Lung (tissue), 11 donors: ENCODE measurements at regions not wholly inside any gene's neighbourhood (a gene's known extent, or its start where the extent isn't known, plus 50 kb on each side); places are given as distances from the start of the nearest gene placed in this dataset.

Experiments
- ATAC-seq: fragments of 200-7000 bp; cut with Tn5 transposase; one replicate; pipeline ENCODE4 v1.9.1; 2020; ENCODE audit warnings: moderate number of reproducible peaks; ENCODE audit not compliant: insufficient read depth, low FRiP score
- DNase-seq, 3 donors: peaks; one replicate each; pipeline ENCODE4 v3.0.0-alpha.2; 2013 to 2017
- H3K27ac ChIP-seq, 2 donors: one replicate each; pipeline ENCODE4 v1.5.1; 2013; ENCODE audit warnings: mild to moderate bottlenecking in 2 of 2, moderate library complexity in 2 of 2, control low read depth in 1 of 2, inconsistent platforms in 1 of 2, low read depth in 1 of 2, low read length in 1 of 2
- H3K27me3 ChIP-seq, 3 donors: one replicate each; pipeline ENCODE4 v1.5.1; 2013; ENCODE audit warnings: low read length in 2 of 3; ENCODE audit not compliant: control insufficient read depth in 3 of 3, insufficient read depth in 3 of 3
- H3K36me3 ChIP-seq, 4 donors: one replicate each; pipeline ENCODE4 v1.5.1; 2013; ENCODE audit warnings: low read length in 4 of 4, mild to moderate bottlenecking in 1 of 4, moderate library complexity in 1 of 4; ENCODE audit not compliant: control insufficient read depth in 4 of 4, insufficient read depth in 4 of 4
- H3K4me1 ChIP-seq, 5 donors: one replicate each; pipeline ENCODE4 v1.5.1; 2013; ENCODE audit warnings: low read length in 5 of 5, mild to moderate bottlenecking in 2 of 5, moderate library complexity in 1 of 5; ENCODE audit not compliant: control insufficient read depth in 5 of 5, insufficient read depth in 5 of 5
- H3K4me3 ChIP-seq: one replicate; pipeline ENCODE4 v1.5.1; 2013; ENCODE audit warnings: mild to moderate bottlenecking, control low read depth, moderate library complexity
- H3K9ac ChIP-seq, 2 donors: one replicate each; pipeline ENCODE4 v1.5.1; 2013; ENCODE audit warnings: low read length in 2 of 2, control low read depth in 1 of 2; ENCODE audit not compliant: insufficient read depth in 1 of 2
- H3K9me3 ChIP-seq, 4 donors: one replicate each; pipeline ENCODE4 v1.5.1; 2013; ENCODE audit warnings: low read length in 3 of 4, mild to moderate bottlenecking in 1 of 4, moderate library complexity in 1 of 4; ENCODE audit not compliant: control insufficient read depth in 4 of 4, insufficient read depth in 3 of 4
- CTCF ChIP-seq: IDR thresholded peaks from 2 replicates; pipeline ENCODE4 v1.5.1; 2012; ENCODE audit warnings: mild to moderate bottlenecking; ENCODE audit errors: control extremely low read depth, extremely low read depth
- WGBS, 2 donors: extraction: QIAGEN DNeasy Blood & Tissue Kit; methylation state at CpG; one replicate each; pipeline ENCODE4 v1.1.7; 2013; 5-methylcytosine and 5-hydroxymethylcytosine counted together
- donor health status: control.
- donor health status: control.
- donor health status: Bipolar disorder and iron deficiency.
- donor health status: healthy.
- donor health status: DM: yes; HTN: yes; CAD: no.

GRCh38 chrX:34562006-34562405, 95.1 kb downstream of the TMEM47 start:
- H3K4me1 ChIP-seq, result no peaks in the 10 kb centered on the region
- H3K36me3 ChIP-seq, result no peaks in the 10 kb centered on the region
- peaks cover 0 to 6% (median 6%) of the 10 kb centered on the region in 3 donors for H3K27me3 ChIP-seq
- H3K27ac ChIP-seq, result no peak overlapping the region
- H3K4me3 ChIP-seq, result no peak overlapping the region
- no peak for TF ChIP-seq CTCF
- ATAC-seq, result no peak
- no peaks in the 10 kb centered on the region for H3K9me3 ChIP-seq
- H3K9ac ChIP-seq, result no peak overlapping the region
- DNase-seq, result no peak

GRCh38 chrX:34560180-34560579, 96.9 kb downstream of the TMEM47 start:
- DNase-seq (no peak), ATAC-seq (no peak)
- Histone ChIP-seq H3K9ac (no peak overlapping the region), H3K36me3 (no peaks in the 10 kb centered on the region), H3K27me3 (peaks cover 0 to 6% (median 3%) of the 10 kb centered on the region in 3 donors), H3K4me1 (no peaks in the 10 kb centered on the region), H3K9me3 (no peaks in the 10 kb centered on the region), H3K27ac (no peak overlapping the region), H3K4me3 (no peak overlapping the region)
- WGBS, 2 donors, result 51 to 89% methylated on average over 2 to 4 of the region's 4 CpGs
- TF ChIP-seq CTCF, result no peak

DNA sequence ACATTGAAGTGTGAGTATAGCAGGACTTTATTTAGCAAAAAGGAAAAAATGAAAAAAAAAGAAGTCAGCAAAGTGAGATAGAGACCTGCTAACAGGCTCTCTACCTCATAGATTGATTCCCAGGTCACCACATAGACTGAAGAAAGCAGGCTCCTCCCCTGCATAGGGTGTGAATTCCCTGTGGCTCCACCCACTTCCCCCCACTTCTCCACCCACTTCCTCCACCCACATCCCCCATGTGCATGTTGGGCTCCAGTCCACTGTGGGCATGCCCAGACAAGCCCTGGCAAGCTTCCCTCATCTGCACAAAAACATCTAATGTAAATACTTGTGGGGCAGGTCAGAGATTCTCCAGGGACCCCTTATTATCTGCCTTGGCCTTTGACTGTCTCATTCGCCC, 97.8 kb downstream of the TMEM47 start:
- 58% methylated on average over 1 of the region's 1 CpG; no CpG with 5 or more reads in 1 of the 2 donors for WGBS, 2 donors
- H3K4me3 ChIP-seq, result no peak overlapping the region
- no peaks in the 10 kb centered on the region for H3K36me3 ChIP-seq
- no peak overlapping the region for H3K9ac ChIP-seq
- no peaks in the 10 kb centered on the region for H3K4me1 ChIP-seq
- no peak for DNase-seq
- ATAC-seq, result no peak
- peaks cover 0 to 6% (median 2%) of the 10 kb centered on the region in 3 donors for H3K27me3 ChIP-seq
- no peaks in the 10 kb centered on the region for H3K9me3 ChIP-seq
- no peak for TF ChIP-seq CTCF
- no peak overlapping the region for H3K27ac ChIP-seq

DNA sequence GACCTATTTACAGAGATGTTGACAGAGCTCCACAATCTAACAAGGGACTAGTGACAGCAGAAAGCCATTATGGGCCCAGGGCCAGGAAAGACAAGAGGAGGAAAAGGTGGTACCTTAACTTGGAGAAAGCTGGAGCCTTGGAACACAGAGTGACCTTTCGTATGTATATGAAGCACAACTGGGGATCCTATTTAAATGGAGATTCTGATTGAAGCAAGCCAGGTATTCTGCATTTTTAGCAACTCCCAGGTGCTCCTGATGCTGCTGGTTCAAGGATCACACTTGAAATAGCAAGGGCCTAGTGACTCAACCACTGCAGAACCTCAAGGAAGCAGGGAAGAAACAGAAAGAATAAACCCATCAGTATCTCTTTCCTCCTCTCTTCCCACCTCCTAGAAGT, 99.4 kb downstream of the TMEM47 start:
- no peak for TF ChIP-seq CTCF
- DNase-seq (no peak), ATAC-seq (no peak)
- no peaks in the 10 kb centered on the region for H3K4me1 ChIP-seq
- no peaks in the 10 kb centered on the region for H3K36me3 ChIP-seq
- H3K4me3 ChIP-seq, result no peak overlapping the region
- peaks cover 0 to 3% (median 2%) of the 10 kb centered on the region in 3 donors for H3K27me3 ChIP-seq
- no peak overlapping the region for H3K27ac ChIP-seq
- H3K9ac ChIP-seq, result no peak overlapping the region
- 66 to 80% methylated on average over 1 of the region's 1 CpG for WGBS, 2 donors
- no peaks in the 10 kb centered on the region for H3K9me3 ChIP-seq
